Activated CD4-positive, alpha-beta memory T cell treated with anti-CD3 and anti-CD28 coated beads for 36 hours (primary cell): ENCODE measurements at regions not wholly inside any gene's neighbourhood (a gene's known extent, or its start where the extent isn't known, plus 50 kb on each side); places are given as distances from the start of the nearest gene placed in this dataset.

ENCODE experiments used
- CTCF ChIA-PET: fragments of 350-600 bp; sonication (Branson Sonifier 250); formaldehyde crosslinking; loops from one replicate; lab custom pipeline; 2021; ENCODE audit warnings: antibody characterized with exemption, inconsistent platforms; lab: Charles Lee
- POLR2A ChIA-PET: fragments of 350-600 bp; sonication (Branson Sonifier 250); formaldehyde crosslinking; loops from one replicate; lab custom pipeline; 2021; ENCODE audit warnings: antibody characterized with exemption; lab: Charles Lee
- DNase-seq: peaks from one replicate; pipeline ENCODE4 v3.0.0-alpha.2; 2020
- H3K27ac Mint-ChIP-seq: one replicate; pipeline ENCODE4 v1.8.0; 2021; ENCODE audit warnings: mixed read lengths
- H3K27me3 Mint-ChIP-seq: one replicate; pipeline ENCODE4 v1.8.0; 2021; ENCODE audit warnings: mixed read lengths
- H3K36me3 Mint-ChIP-seq: one replicate; pipeline ENCODE4 v1.8.0; 2021; ENCODE audit warnings: mixed read lengths
- H3K4me1 Mint-ChIP-seq: one replicate; pipeline ENCODE4 v1.8.0; 2021; ENCODE audit warnings: low read depth, mixed read lengths
- H3K4me3 Mint-ChIP-seq: one replicate; pipeline ENCODE4 v1.8.0; 2021; ENCODE audit warnings: mild to moderate bottlenecking, mixed read lengths
- H3K9me3 Mint-ChIP-seq: one replicate; pipeline ENCODE4 v1.8.0; 2021; ENCODE audit warnings: mixed read lengths
- intact Hi-C: fragments of 100-400 bp; cut with micrococcal nuclease; formaldehyde crosslinking; loops from one replicate; pipeline ENCODE4 v1.15.1; 2023

DNA sequence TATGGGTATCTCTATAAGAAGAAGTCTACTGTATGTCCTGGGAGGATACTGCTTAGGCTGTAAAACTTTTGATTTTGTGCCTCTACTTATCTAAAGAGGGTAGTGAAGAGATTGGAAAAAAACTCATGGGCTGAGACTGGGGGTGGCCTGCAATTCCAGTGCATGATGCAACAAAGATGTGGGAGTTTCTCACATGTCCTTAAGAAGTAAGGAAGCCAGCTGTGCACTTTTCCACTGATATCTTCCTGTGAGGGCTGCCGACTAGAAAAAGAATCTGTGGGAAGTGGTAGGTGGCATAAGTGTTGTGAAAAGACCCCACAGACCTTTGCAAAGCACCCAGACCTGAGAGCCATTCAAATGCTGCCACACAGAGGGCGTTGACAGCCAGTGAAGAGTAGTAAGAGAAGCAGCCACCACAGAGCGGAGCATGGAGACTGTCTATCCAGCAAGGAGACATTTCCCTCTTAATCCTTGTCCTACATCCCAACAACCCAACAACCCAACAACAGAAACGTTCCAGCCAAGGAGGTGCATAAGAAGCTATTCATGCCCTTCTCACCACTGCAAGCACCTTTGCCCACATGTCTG, 65.1 kb downstream of the PFDN4 start:
- Mint-ChIP-seq H3K4me3 (no peak overlapping the region), H3K9me3 (no peaks in the 10 kb centered on the region), H3K27me3 (peaks cover 13% of the 10 kb centered on the region), H3K36me3 (no peaks in the 10 kb centered on the region), H3K4me1 (no peaks in the 10 kb centered on the region), H3K27ac (no peak overlapping the region)
- no peak for DNase-seq
- POLR2A ChIA-PET = no interaction called here
- CTCF ChIA-PET = no interaction called here
- intact Hi-C loops = no loop called here

- no peak overlapping the region for H3K27ac Mint-ChIP-seq
- H3K4me3 Mint-ChIP-seq = no peak overlapping the region
- intact Hi-C loops = no loop called here
- H3K4me1 Mint-ChIP-seq = no peaks in the 10 kb centered on the region
- no peak for DNase-seq
- H3K36me3 Mint-ChIP-seq = no peaks in the 10 kb centered on the region
- peaks cover 10% of the 10 kb centered on the region for H3K27me3 Mint-ChIP-seq
- ChIA-PET POLR2A (no interaction called here), CTCF (no interaction called here)
- H3K9me3 Mint-ChIP-seq = no peaks in the 10 kb centered on the region
Observed at GRCh38 chr20:54275359-54276111, 67.6 kb downstream of the PFDN4 start.

- ChIA-PET CTCF (no interaction called here), POLR2A (no interaction called here)
- Mint-ChIP-seq H3K36me3 (no peaks in the 10 kb centered on the region), H3K4me3 (no peak overlapping the region), H3K9me3 (no peaks in the 10 kb centered on the region), H3K4me1 (no peaks in the 10 kb centered on the region), H3K27ac (no peak overlapping the region), H3K27me3 (peaks cover 8% of the 10 kb centered on the region)
- intact Hi-C loops = no loop called here
- no peak for DNase-seq
Observed at GRCh38 chr20:54276577-54277169, 68.8 kb downstream of the PFDN4 start.

- CTCF ChIA-PET = no interaction called here
Observed at GRCh38 chr20:54278262-54278661, 70.4 kb downstream of the PFDN4 start.

DNA sequence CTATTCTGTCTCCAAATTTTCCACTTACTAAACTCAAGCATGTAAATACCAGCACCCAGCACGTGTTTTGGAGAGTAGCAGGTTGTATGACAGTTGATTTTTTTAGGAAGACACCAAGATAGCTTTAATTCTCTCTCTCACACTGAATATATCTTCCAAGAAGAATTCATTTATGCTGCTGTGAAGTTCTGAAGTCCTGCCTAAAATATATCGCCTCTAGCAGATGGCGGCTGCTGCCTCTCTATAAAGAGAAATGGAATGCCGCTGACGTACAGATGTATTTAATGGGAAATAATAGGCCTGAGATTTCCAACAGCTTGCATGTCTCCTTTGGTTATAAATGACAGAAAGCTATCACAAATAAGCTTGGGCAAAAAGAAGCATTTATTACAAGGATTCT, 74.7 kb downstream of the PFDN4 start:
- ChIA-PET CTCF (no interaction called here), POLR2A (interaction anchor here (1.6 kb wide), 1 partner anchor 13 kb away, joined by 3 read pairs; no protein-coding TSS in a partner anchor)
- Mint-ChIP-seq H3K27ac (no peak overlapping the region), H3K9me3 (no peaks in the 10 kb centered on the region), H3K4me3 (no peak overlapping the region), H3K4me1 (peaks cover 16% of the 10 kb centered on the region), H3K27me3 (peaks cover 3% of the 10 kb centered on the region), H3K36me3 (no peaks in the 10 kb centered on the region)
- no peak for DNase-seq
- intact Hi-C loops = no loop called here

More at GRCh38 chr20:54278262-54278661, 70.4 kb downstream of the PFDN4 start:
- intact Hi-C loops = no loop called here
- H3K36me3 Mint-ChIP-seq = no peaks in the 10 kb centered on the region
- no peak overlapping the region for H3K27ac Mint-ChIP-seq
- DNase-seq = no peak
- H3K27me3 Mint-ChIP-seq = peaks cover 3% of the 10 kb centered on the region
- H3K9me3 Mint-ChIP-seq = no peaks in the 10 kb centered on the region
- POLR2A ChIA-PET = no interaction called here
- H3K4me1 Mint-ChIP-seq = no peaks in the 10 kb centered on the region
- H3K4me3 Mint-ChIP-seq = no peak overlapping the region

DNA sequence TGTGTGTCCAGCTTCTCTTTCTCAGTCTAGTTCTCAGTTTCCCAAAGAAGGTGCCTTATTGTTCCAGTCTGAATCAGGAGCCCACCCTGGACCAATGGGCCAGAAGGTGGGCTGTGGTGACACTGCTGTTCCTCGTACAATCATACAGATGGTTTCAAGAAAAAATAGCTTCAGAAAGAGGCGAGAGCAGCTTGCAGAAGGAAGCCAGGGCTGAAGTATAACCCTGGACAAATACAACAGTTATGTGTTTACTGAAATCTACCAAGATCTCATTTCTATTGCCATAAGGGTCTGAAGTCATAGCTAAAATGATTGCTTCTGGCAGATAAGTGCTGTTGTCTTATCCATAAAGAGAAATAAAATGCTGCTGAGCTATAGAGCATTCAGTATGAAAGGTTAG, 75.4 kb downstream of the PFDN4 start:
- POLR2A ChIA-PET = interaction anchor here (1.6 kb wide), 1 partner anchor 12 kb away, joined by 3 read pairs; no protein-coding TSS in a partner anchor
- Mint-ChIP-seq H3K9me3 (no peaks in the 10 kb centered on the region), H3K4me1 (peaks cover 17% of the 10 kb centered on the region), H3K27ac (no peak overlapping the region), H3K27me3 (peaks cover 4% of the 10 kb centered on the region), H3K4me3 (no peak overlapping the region), H3K36me3 (no peaks in the 10 kb centered on the region)
- no peak for DNase-seq
- intact Hi-C loops = no loop called here
- CTCF ChIA-PET = no interaction called here

- CTCF ChIA-PET = no interaction called here
- Mint-ChIP-seq H3K4me3 (peak overlapping the region; percentile 58), H3K36me3 (no peaks in the 10 kb centered on the region), H3K27me3 (peaks cover 9% of the 10 kb centered on the region), H3K4me1 (peaks cover 17% of the 10 kb centered on the region), H3K9me3 (no peaks in the 10 kb centered on the region), H3K27ac (peak overlapping the region; percentile 92)
- intact Hi-C loops = loop anchor here (1.0 to 5.0 kb wide), 3 partner anchors 36 to 78 kb away; partner anchors contain the start of gene PFDN4
- peak; percentile 56 for DNase-seq
- POLR2A ChIA-PET = no interaction called here
Observed at GRCh38 chr20:54284928-54285704, 77.2 kb downstream of the PFDN4 start.

GRCh38 chr20:54290636-54291035, 82.7 kb downstream of the PFDN4 start:
- Mint-ChIP-seq H3K9me3 (no peaks in the 10 kb centered on the region), H3K4me1 (peaks cover 23% of the 10 kb centered on the region), H3K4me3 (no peak overlapping the region), H3K36me3 (no peaks in the 10 kb centered on the region), H3K27ac (no peak overlapping the region), H3K27me3 (peaks cover 31% of the 10 kb centered on the region)
- ChIA-PET CTCF (interaction anchor here (2.0 kb wide), 1 partner anchor 357 kb away, joined by 4 read pairs; no protein-coding TSS in a partner anchor), POLR2A (no interaction called here)
- intact Hi-C loops = no loop called here
- no peak for DNase-seq

GRCh38 chr20:54291339-54292010, 83.6 kb downstream of the PFDN4 start:
- no peak for DNase-seq
- Mint-ChIP-seq H3K4me3 (no peak overlapping the region), H3K27ac (no peak overlapping the region), H3K9me3 (no peaks in the 10 kb centered on the region), H3K36me3 (no peaks in the 10 kb centered on the region), H3K27me3 (peaks cover 31% of the 10 kb centered on the region), H3K4me1 (peaks cover 18% of the 10 kb centered on the region)
- ChIA-PET POLR2A (no interaction called here), CTCF (interaction anchor here (2.0 kb wide), 1 partner anchor 357 kb away, joined by 4 read pairs; no protein-coding TSS in a partner anchor)
- intact Hi-C loops = no loop called here

DNA sequence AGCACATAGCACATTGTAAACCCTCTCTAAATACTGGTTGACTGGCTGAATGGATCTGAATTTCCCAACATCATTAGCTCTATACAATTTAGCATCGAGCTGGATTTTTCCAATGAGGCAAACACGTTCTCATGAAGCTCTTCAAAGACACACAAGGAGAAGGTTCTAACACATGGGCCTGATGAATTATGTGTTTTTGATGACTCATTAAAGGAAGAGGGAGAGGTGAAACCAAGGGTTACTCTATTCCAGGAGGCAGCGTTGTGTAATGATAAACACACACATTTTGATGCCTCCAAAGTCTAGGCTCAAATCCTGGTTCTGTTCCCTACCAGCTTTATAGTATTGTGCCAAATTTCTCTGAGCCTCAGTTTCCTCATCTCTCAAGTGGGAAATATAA, 84.3 kb downstream of the PFDN4 start:
- POLR2A ChIA-PET = no interaction called here
- CTCF ChIA-PET = interaction anchor here (2.0 kb wide), 1 partner anchor 356 kb away, joined by 4 read pairs; no protein-coding TSS in a partner anchor
- Mint-ChIP-seq H3K4me3 (no peak overlapping the region), H3K36me3 (no peaks in the 10 kb centered on the region), H3K9me3 (no peaks in the 10 kb centered on the region), H3K27me3 (peaks cover 33% of the 10 kb centered on the region), H3K4me1 (peaks cover 17% of the 10 kb centered on the region), H3K27ac (no peak overlapping the region)
- intact Hi-C loops = no loop called here
- DNase-seq = no peak

- no peaks in the 10 kb centered on the region for H3K36me3 Mint-ChIP-seq
- CTCF ChIA-PET = interaction anchor here (0.6 to 0.9 kb wide), 2 partner anchors 8 to 79 kb away, joined by 3 read pairs; no protein-coding TSS in a partner anchor
Observed at GRCh38 chr20:54293526-54293925, 85.6 kb downstream of the PFDN4 start.

More at GRCh38 chr20:54293526-54293925, 85.6 kb downstream of the PFDN4 start:
- Mint-ChIP-seq H3K4me1 (peaks cover 15% of the 10 kb centered on the region), H3K9me3 (no peaks in the 10 kb centered on the region), H3K27ac (no peak overlapping the region), H3K27me3 (peaks cover 31% of the 10 kb centered on the region), H3K4me3 (no peak overlapping the region)
- intact Hi-C loops = no loop called here
- POLR2A ChIA-PET = no interaction called here
- no peak for DNase-seq
